HEK293 (cell line): ENCODE measurements at regions not wholly inside any gene's neighbourhood (a gene's known extent, or its start where the extent isn't known, plus 50 kb on each side); places are given as distances from the start of the nearest gene placed in this dataset.

Experiments
- CTCF ChIA-PET: fragments of 350-600 bp; formaldehyde crosslinking; extraction: SDS; loops from one replicate; lab custom pipeline; 2021; ENCODE audit warnings: antibody characterized with exemption; lab: Yijun Ruan, JAX
- POLR2A ChIA-PET: fragments of 300-600 bp; formaldehyde crosslinking; extraction: SDS; loops from one replicate; lab custom pipeline; 2020; ENCODE audit warnings: antibody characterized with exemption, inconsistent platforms; lab: Yijun Ruan, JAX
- H3K27ac ChIP-seq: fragments of 200-500 bp; sonication (Bioruptor generic); 2 replicates; pipeline ENCODE4 v1.5.1; 2014; ENCODE audit warnings: low read depth, low read length, control low read depth, inconsistent platforms; ENCODE audit errors: extremely low read depth
- H3K36me3 ChIP-seq, 2 experiments: fragments of 200-500 bp in 1 of 2; sonication (Bioruptor generic) in 1 of 2; 1 replicate in 1 of 2; 2 replicates in 1 of 2; pipeline ENCODE4 v1.5.1; 2014 to 2017; ENCODE audit warnings: inconsistent platforms in 2 of 2, low read length in 2 of 2; ENCODE audit not compliant: control insufficient read depth in 2 of 2, insufficient read depth in 1 of 2
- H3K4me1 ChIP-seq: fragments of 200-500 bp; sonication (Bioruptor generic); 2 replicates; pipeline ENCODE4 v1.5.1; 2014; ENCODE audit warnings: mild to moderate bottlenecking, low read length, inconsistent platforms; ENCODE audit not compliant: control insufficient read depth, insufficient read depth
- H3K4me3 ChIP-seq: 2 replicates; pipeline ENCODE4 v1.5.1; 2011; ENCODE audit warnings: low read depth, mild to moderate bottlenecking, control low read depth, low read length, moderate library complexity
- H3K9me3 ChIP-seq: fragments of 200-500 bp; sonication (Bioruptor generic); 2 replicates; pipeline ENCODE4 v1.5.1; 2014; ENCODE audit warnings: low read depth, low read length, inconsistent platforms; ENCODE audit not compliant: control insufficient read depth, insufficient read depth
- ELK4 ChIP-seq: IDR thresholded peaks from 2 replicates; pipeline ENCODE4 v1.6.1; 2011; ENCODE audit warnings: mild to moderate bottlenecking, low read depth, low read length, borderline replicate concordance
- FEZF1 ChIP-seq: fragments of 450-650 bp; formaldehyde crosslinking; IDR thresholded peaks from 2 replicates; pipeline ENCODE4 v1.5.1; 2016; ENCODE audit warnings: missing biosample characterization, missing genetic modification characterization
- HIC1 ChIP-seq: fragments of 450-650 bp; formaldehyde crosslinking; IDR thresholded peaks from 2 replicates; pipeline ENCODE4 v1.5.1; 2016; ENCODE audit warnings: missing biosample characterization, missing genetic modification characterization
- KLF7 ChIP-seq: fragments of 450-650 bp; formaldehyde crosslinking; IDR thresholded peaks from 2 replicates; pipeline ENCODE4 v1.5.1; 2016; ENCODE audit warnings: missing biosample characterization, missing genetic modification characterization, borderline replicate concordance
- PBX3 ChIP-seq: sonication (generic); formaldehyde crosslinking; IDR thresholded peaks from 2 replicates; pipeline ENCODE4 v1.8.1; 2022; ENCODE audit warnings: mild to moderate bottlenecking, moderate library complexity, missing genetic modification reagents
- PRDM2 ChIP-seq: fragments of 450-650 bp; formaldehyde crosslinking; IDR thresholded peaks from 2 replicates; pipeline ENCODE4 v1.5.1; 2016; ENCODE audit warnings: missing biosample characterization, missing genetic modification characterization, borderline replicate concordance
- ZBTB21 ChIP-seq: fragments of 450-650 bp; formaldehyde crosslinking; IDR thresholded peaks from 2 replicates; pipeline ENCODE4 v1.5.1; 2017; ENCODE audit warnings: missing biosample characterization, missing genetic modification characterization
- ZBTB26 ChIP-seq: fragments of 450-650 bp; formaldehyde crosslinking; optimal IDR thresholded peaks from 2 replicates; pipeline ENCODE3; 2016; ENCODE audit warnings: missing biosample characterization, mild to moderate bottlenecking, missing genetic modification characterization
- ZNF133 ChIP-seq: fragments of 450-650 bp; formaldehyde crosslinking; IDR thresholded peaks from 2 replicates; pipeline ENCODE4 v1.5.1; 2016; ENCODE audit warnings: missing biosample characterization, missing genetic modification characterization
- ZNF157 ChIP-seq: fragments of 450-650 bp; formaldehyde crosslinking; IDR thresholded peaks from 2 replicates; pipeline ENCODE4 v1.5.1; 2016; ENCODE audit warnings: missing biosample characterization, missing genetic modification characterization
- ZNF16 ChIP-seq: fragments of 450-650 bp; formaldehyde crosslinking; IDR thresholded peaks from 2 replicates; pipeline ENCODE4 v1.5.1; 2016; ENCODE audit warnings: low read depth, missing biosample characterization, missing genetic modification characterization
- ZNF280D ChIP-seq: fragments of 450-650 bp; formaldehyde crosslinking; IDR thresholded peaks from 2 replicates; pipeline ENCODE4 v1.5.1; 2016; ENCODE audit warnings: missing biosample characterization, missing genetic modification characterization
- ZNF530 ChIP-seq: fragments of 450-650 bp; formaldehyde crosslinking; IDR thresholded peaks from 2 replicates; pipeline ENCODE4 v1.5.1; 2016; ENCODE audit warnings: low read depth, missing biosample characterization, missing genetic modification characterization
- ZNF660 ChIP-seq: fragments of 450-650 bp; IDR thresholded peaks from 2 replicates; pipeline ENCODE4 v1.5.1; 2018; ENCODE audit warnings: missing biosample characterization, mild to moderate bottlenecking, missing genetic modification characterization
- TF ChIP-seq, protein P1 (sequence below): fragments of 450-650 bp; formaldehyde crosslinking; IDR thresholded peaks from 2 replicates; pipeline ENCODE4 v1.5.1; 2016; ENCODE audit warnings: missing biosample characterization, missing genetic modification characterization
- TF ChIP-seq, protein P2 (sequence below): fragments of 450-650 bp; formaldehyde crosslinking; IDR thresholded peaks from 2 replicates; pipeline ENCODE4 v1.5.1; 2016; ENCODE audit warnings: missing biosample characterization, missing genetic modification characterization

DNA sequence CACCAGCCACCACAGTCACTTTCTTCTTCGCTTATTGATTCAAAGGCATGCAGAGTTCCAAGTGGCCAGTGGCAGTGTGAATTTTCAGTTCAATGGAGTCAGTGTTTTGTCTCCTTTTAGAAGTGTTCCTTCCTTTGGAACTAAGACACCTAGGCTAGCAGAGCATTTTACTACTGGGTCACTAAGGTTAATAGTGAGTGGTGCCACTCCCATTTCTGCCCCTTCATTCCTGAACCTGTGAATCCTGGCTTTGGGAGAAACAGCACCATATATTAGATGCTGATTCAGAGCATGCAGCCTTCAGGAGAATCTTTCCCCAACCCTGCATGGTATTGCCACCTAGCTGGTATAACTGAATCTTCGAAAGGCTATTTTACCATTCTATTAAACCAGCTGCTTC lies 312.7 kb downstream of the HRH4 start:
- Histone ChIP-seq H3K4me1 (no peaks in the 10 kb centered on the region), H3K36me3 (no peaks in the 10 kb centered on the region), H3K4me3 (no peak overlapping the region), H3K27ac (no peak overlapping the region), H3K9me3 (no peaks in the 10 kb centered on the region)
- TF ChIP-seq ZNF530 (tag by site-specific recombination) (no peak), KLF7 (no peak), HIC1 (tag by site-specific recombination) (no peak), ZBTB21 (tag by site-specific recombination) (no peak), ELK4 (no peak), ZNF157 (tag by site-specific recombination) (no peak), ZNF660 (tag by site-specific recombination) (no peak)
- ChIA-PET POLR2A (no interaction called here), CTCF (no interaction called here)

DNA sequence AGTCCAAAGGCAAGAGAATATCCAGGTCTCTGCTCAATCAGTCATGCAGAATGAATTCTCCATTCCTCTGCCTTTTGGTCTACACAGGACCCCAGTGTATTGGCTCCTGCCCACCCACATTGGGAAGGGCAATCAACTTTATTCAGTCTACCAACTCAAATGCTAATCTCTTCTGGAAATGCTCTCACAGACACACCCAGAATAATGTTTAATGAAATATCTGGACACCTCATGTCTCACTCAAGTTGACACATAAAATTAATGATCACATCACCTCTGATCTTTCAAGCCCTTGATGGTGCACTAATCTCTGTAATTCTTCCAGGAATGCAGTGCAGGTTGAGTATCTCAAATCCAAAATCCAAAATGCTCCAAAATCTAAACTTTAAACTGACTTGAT lies 315.6 kb downstream of the HRH4 start:
- Histone ChIP-seq H3K9me3 (no peaks in the 10 kb centered on the region), H3K27ac (no peak overlapping the region), H3K4me3 (no peak overlapping the region), H3K36me3 (no peaks in the 10 kb centered on the region), H3K4me1 (no peaks in the 10 kb centered on the region)
- ChIA-PET CTCF (interaction anchor here (0.6 kb wide), 1 partner anchor 231 kb away, joined by 3 read pairs; no protein-coding TSS in a partner anchor), POLR2A (no interaction called here)
- no peak for TF ChIP-seq PBX3 (CRISPR knock-in tag)
- TF ChIP-seq, protein P1, sequence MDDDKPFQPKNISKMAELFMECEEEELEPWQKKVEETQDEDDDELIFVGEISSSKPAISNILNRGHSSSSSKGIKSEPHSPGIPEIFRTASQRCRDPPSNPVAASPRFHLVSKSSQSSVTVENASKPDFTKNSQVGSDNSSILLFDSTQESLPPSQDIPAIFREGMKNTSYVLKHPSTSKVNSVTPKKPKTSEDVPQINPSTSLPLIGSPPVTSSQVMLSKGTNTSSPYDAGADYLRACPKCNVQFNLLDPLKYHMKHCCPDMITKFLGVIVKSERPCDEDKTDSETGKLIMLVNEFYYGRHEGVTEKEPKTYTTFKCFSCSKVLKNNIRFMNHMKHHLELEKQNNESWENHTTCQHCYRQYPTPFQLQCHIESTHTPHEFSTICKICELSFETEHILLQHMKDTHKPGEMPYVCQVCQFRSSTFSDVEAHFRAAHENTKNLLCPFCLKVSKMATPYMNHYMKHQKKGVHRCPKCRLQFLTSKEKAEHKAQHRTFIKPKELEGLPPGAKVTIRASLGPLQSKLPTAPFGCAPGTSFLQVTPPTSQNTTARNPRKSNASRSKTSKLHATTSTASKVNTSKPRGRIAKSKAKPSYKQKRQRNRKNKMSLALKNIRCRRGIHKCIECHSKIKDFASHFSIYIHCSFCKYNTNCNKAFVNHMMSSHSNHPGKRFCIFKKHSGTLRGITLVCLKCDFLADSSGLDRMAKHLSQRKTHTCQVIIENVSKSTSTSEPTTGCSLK (tag by site-specific recombination), result no peak
- no peak for TF ChIP-seq ZNF133 (tag by site-specific recombination)
- TF ChIP-seq ZNF280D (tag by site-specific recombination), result no peak
- no peak for TF ChIP-seq ZBTB26 (tag by site-specific recombination)
- no peak for TF ChIP-seq ZNF16 (tag by site-specific recombination)
- TF ChIP-seq FEZF1 (tag by site-specific recombination), result no peak
- TF ChIP-seq, protein P2, sequence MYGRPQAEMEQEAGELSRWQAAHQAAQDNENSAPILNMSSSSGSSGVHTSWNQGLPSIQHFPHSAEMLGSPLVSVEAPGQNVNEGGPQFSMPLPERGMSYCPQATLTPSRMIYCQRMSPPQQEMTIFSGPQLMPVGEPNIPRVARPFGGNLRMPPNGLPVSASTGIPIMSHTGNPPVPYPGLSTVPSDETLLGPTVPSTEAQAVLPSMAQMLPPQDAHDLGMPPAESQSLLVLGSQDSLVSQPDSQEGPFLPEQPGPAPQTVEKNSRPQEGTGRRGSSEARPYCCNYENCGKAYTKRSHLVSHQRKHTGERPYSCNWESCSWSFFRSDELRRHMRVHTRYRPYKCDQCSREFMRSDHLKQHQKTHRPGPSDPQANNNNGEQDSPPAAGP (tag by site-specific recombination), result no peak
- TF ChIP-seq PRDM2, result no peak
